ENCODE measurements at regions not wholly inside any gene's neighbourhood (a gene's known extent, or its start where the extent isn't known, plus 50 kb on each side); places are given as distances from the start of the nearest gene placed in this dataset.

DNA sequence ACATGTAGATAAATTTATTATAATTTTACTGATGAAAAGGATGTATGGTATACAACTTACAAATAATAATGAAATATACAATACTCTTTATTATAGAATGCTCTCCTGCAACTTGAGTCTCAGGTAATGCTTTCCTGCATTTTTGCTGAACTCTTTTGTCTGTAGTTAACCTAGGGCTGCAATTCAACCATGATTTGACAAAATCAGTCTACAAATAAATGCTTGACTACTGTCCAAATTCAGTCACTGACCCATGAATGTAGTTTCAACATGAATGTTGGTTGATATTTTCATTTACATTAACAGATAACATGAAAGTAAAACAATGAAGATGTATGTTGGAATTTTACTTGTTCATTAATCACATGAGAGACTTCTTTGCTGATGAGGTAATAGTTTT lies 320.9 kb downstream of the ZSWIM6 start:
- DNase-seq (ENCODE audit: low read depth): no peak

DNA sequence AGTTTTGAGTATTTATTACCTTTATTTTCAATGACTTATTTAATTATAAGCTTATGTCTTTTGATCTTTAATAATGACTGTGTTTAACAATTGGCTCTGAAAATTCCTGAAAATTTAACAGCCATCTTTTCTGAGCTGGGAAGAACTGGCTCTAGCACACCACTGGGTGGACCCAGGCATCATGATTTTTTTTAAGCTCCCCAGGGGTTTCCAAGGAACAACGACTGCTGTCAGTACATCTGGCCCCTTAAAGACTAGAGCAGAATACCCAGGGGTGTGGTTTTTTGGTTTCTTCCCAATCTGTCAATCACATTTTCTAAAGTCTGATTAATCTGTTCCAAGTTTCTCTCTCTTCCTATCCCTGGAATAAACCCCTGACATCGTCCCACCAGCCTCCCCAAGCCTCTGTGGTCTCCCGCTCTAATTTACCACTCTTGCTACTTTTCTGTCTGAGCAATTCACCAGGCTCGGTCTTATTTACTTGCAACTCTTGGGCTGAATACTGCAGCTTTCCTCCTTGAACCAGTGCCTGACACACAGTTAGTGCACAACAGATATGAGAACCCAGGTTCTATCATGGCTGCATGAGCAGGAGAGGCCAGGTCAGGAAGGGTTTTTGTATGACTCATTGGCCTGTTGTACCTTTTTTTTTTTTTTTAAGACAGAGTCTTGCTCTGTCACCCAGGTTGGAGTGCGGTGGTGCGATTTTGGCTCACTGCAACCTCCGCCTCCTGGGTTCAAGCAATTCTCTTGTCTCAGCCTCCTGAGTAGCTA lies 321.9 kb downstream of the ZSWIM6 start:
- DNase-seq (ENCODE audit: low read depth): no peak

DNA sequence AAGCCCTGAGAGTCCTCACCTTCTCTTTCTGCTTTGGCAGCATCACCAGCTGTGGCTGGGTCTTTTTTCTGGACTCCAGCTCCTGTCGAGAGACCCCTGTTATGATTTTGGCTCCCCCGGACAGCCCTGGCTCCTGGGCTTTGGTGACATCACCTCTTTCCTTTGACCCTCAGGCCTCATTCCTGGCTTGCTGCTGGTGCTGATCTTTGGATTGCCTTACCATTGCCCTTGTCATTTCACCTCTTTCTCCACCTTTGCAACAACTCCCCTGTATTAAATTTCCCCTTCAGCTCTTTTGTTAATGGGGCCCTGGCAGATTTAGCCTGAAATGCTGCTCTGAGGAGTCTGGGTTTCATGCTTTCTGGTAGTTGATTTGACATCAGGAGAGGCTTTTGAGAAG lies 322.8 kb downstream of the ZSWIM6 start:
- DNase-seq (ENCODE audit: low read depth): no peak

DNA sequence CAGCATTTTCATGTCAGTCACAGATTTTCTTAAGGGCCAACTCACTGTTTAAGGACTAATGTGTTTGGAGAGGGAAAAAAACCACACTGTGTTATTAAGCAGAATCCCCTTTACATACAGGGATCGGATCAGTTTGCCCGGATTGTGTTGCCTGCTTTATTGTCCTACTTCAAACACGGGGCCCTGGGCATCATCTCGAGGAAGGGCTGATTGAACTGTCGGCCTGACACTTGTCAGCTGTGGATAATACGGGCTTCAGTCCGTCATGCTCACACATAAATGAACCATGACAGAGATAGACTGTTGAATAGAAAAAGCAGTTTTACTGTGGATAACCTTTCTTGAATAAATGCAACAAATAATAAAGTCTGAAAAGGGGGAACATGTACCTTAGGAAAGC lies 325.0 kb downstream of the ZSWIM6 start:
- no peak for DNase-seq (ENCODE audit: low read depth)

DNA sequence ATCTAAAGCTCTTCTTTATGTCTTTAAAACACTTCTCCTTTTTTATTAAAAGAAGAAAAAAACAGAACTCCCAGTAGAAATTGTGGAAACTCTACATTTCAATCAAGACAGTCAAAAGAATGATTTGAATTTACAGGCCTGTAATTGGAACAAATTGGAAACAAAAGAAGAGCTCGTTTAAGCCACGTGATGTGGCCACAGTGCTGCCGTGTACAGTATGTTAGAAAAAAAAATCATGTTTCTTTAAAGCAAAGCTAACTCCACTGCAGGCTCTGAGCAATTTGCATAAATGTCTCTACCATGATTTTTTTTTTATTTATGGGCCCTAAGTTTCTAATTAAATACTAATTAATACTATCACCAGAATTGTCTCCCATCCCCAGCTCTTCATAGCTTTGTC lies 325.6 kb downstream of the ZSWIM6 start:
- DNase-seq (ENCODE audit: low read depth): no peak

DNA sequence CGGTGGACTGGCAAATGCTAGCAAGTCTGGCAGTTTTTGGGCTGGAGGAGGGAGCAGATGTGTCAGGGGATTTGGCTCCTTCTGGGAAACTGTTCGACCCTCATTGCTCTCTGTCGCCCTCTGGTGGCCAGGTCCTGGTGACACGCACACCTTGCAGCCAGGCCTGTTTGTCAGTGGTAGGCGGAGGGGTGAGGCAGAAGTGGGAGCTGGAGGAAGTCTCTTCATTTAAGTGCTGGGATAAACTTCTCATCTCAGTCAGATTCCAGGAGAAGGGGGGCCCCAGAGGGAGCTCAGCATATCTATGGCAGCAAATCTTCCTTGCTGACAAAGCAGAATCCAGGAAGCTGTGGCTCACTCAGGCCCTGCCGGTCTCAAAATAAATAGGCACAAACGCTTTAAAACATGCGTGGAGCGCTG lies 326.5 kb downstream of the ZSWIM6 start:
- DNase-seq (ENCODE audit: low read depth): peak; percentile 84

DNA sequence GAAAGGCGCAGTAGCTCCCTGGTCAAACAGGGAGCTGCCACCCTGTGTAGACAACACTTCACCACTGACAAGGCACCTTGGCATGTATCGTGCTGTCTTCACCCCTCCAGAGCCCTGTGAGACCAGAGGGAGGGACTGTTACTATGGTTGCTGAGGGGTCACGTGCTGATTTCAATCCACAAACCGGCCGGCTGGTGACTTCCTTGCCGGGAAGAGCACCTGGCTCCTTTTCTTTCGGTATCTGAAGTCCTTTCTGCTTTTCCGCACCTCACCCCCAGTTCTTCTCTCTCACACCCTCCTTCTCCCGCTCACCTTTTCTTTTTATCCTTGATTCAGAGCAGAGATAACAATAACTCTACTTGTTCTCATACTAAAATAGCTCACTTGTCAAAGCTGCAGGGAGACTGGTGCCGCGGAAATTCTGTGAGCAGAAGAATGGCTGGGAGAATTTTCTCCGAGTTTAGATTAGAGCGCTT lies 327.2 kb downstream of the ZSWIM6 start:
- DNase-seq (ENCODE audit: low read depth): peak; percentile 15

DNA sequence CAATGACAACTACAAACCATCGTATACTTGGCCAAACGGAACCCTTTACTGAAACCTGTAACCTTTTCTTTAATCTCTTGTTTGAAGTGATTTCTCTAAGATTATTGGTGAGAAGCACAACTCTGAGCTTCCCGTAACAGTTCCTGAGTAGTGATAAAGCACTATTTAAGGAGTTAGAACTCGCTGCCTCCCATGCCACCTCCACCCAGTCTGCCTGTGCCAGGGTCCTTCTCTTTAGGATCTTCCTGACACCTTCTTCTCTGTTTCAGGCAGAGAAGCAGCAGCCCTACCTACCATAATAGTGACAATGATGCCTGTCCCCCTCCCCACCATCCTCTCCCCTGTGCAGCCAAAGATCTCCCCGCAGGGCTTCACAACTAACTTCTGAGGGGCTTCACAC lies 330.6 kb downstream of the ZSWIM6 start:
- DNase-seq (ENCODE audit: low read depth): no peak

DNA sequence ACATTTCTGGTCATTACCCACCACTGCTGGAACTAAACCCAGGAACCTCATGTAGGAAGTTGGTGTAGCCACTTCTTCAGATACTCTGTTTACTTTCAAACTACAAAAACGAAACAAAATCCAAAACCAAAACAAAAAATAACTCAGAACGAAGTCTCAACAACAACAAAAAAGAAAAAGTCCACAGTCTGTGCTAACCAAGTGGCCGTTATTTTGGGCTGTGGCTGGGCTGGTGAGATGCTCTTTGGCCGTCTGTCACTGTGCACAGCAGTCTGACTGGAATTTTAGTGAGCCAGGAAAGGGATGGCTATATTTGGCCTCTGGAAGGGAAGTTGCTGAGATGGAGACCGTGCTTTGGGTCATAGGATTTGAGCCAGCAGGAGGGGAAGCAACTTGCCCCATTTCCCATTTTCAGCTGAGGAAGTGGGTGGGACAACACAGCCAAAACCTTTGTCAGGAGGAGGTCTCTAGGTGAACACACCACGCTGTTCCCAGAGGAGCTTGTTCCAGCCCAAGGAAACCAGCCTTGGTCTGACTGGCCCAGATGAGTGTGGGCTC lies 334.1 kb downstream of the ZSWIM6 start:
- DNase-seq (ENCODE audit: low read depth): no peak

DNA sequence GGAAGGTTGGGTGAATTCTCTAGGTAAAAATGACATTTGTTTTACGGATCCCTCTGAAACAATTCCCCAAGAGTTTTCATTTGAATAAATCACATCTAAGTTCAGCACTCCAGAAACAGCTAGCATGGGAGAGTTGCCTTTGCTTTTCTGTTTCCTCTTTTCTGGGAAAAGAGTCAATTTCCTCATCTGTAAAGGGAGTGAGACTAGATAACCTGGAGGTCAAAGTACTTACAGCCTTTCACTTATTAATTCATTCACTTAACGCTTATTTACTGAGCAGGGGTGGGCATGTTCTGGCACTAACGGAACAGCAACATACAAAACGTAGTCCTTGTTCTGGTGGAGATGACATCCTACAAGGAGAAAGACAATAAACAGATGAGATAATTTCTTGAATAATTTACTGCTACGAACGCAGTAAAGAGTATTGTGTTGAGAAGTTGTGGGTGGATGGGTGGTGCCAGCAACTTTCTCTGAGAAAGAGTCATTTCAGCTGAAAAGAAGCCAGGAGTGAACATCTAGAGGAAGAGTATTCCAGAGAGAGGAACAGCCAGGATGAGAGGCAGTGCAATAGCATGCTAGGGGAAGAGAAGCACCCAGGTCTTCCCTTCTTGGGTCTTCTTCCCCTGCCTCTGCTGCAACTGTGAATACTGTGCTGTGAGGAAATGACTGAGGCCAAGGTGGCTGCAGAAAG lies 335.6 kb downstream of the ZSWIM6 start:
- DNase-seq (ENCODE audit: low read depth): no peak

DNA sequence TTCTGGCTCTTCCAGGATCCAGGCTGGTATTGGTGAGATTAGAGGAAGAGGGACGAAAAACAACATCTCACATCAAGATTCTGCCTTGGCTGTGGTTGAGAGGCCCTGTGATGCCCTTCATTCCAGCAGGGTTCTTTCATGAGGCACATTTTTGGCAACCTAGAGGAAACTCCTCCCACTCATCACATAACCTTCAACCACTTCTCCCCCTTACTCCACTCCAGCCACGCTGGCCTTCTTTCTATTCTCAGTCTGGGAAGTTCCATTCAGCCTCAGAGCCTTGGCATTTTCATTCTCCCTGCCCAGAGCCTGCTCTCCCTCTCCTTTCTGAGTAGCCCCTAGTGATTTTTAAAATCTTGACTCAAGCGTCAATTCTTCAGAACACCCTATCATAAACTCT lies 337.5 kb downstream of the ZSWIM6 start:
- no peak for DNase-seq (ENCODE audit: low read depth)

DNA sequence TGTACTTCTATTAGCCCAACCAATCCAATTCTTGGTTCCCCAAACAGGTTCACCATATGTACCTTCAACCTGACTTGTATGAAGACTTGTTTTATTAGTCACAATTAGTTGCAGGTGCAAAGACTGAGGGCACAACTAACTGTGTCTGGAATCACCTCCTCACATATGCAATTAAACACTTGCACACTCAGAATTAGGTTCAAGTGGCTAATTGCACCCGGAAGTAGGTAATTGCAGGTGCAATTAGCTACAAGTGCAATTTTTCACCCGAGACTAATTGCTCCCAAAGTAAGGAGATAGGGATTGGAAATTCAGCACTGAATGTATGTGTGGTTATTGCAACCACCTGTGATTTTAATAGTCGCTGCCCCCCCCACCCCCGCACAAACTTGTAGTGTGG lies 338.9 kb downstream of the ZSWIM6 start:
- DNase-seq (ENCODE audit: low read depth): no peak

DNA sequence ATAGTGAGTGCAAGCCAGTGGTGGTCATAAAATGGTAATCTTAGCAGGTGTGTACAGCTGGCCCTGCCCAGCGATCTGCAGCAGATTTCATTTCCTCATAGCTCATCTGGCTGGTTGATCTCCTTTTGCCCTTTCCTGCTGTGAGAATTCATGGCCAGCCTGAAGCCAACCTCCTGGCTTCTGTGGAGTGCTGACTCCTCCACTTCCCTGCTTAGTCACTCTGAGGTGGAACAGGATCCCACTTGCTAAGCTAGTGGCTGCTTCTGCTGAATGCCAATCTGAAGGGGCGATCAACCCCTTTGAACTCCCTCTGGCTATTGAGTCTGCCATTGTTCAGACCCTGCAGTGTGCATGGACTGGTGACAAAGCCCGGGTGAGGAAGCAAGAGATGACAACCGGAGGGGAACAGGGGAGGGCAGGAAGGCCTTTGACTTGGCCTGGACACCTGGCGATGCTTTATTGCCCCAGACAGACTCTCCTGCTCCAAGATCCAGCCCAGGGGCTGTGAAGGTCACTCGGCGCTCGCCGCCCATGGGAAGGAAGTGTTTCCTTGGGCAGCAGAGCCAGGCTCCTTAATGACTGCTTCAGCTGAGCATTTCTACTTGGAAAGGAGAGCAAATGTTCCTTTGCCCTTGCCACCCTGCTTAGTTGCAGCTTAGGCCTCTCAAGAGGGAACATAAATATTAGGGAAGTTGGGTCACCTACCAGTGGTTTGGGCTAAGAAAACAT lies 341.1 kb downstream of the ZSWIM6 start:
- DNase-seq (ENCODE audit: low read depth): peak; percentile 50

DNA sequence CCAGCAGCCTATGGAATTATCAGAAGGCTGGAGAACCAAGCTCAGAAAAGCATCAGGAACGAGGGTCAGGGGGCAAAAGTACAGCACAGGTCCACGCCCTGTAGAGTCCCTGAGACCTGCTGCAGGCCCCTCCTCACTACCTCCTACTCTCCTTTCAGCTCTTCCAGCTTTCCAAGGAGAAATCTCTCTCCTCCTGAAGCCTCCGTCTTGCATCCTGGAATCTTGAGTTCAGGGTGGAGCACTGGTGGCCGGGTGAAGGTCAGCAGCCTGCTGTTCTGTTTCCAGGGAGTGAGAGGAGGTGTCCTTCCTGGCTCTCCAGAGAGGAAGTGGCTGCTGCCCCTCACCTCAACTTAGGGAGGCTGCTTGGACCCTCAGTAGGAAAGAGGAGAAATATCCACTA lies 342.3 kb downstream of the ZSWIM6 start:
- no peak for DNase-seq (ENCODE audit: low read depth)

DNA sequence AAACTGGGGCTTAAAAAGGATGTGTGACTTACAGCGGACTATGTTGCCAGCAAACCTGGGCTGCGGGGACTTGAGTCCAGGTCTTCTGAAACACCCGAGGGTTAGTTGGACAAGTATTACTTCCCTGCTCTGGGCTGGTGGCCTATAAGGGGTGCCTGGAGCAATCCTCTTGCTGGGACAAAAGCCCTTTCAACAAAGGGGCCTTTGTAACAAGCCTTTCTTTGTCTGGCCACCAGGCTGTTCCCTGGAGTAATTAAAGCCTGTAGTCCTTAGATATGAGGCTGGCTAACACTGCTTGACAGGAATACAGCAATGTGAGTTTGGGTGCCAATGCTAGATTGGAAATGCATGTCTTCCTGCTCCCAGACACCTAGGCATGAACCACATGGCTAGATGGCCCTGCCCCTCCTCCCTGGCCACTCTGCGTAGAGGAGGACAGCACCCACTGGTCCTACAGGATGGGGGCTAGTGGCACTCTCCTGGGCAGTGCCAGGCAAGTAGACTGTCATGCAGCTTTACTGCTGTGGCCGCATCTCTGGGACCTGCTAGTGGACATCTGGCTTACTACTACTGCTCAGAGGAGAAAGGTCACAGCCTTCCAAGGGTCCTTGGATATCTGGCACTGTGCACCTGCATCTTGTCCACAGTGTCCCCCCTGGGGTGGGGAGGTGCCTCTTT lies 343.1 kb downstream of the ZSWIM6 start:
- DNase-seq (ENCODE audit: low read depth): no peak

DNA sequence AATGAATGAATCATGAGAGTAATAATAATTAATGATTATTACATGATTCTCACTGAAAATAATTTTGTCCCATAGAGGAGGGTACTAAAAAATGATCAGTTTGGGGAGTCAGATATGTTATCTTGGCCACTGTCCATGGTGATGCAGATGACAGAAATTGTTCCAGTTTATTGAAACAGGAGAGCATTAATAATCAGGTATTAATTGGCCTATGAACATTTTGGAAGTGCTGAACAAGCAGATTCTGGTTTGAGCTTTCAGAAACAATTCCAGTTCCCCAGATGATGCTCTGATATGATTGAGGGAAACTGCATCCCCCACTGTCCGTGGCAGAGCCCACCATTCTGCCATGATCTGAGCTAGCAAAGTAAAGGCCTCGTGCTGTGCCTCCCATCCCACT lies 345.2 kb downstream of the ZSWIM6 start:
- DNase-seq (ENCODE audit: low read depth): no peak

DNA sequence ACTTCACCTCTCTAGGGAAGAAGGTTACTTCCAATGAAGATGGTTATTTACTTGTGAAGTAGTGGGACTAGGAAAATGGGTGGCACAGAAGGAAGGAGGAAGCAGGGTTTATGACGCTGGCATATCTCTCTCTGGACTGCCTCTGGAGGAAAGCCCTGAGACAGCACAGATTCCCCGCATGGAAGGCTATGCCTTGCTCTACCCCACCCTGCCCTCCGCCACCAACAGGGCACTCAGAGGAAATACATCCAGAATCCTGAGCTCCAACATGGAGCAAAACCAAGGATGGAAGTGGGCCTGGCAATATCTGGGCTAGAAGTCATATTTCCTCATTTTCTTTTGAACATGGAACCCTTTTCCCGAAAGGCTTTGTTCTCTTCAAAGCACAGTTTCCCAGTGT lies 346.9 kb downstream of the ZSWIM6 start:
- peak; percentile 31 for DNase-seq (ENCODE audit: low read depth)

DNA sequence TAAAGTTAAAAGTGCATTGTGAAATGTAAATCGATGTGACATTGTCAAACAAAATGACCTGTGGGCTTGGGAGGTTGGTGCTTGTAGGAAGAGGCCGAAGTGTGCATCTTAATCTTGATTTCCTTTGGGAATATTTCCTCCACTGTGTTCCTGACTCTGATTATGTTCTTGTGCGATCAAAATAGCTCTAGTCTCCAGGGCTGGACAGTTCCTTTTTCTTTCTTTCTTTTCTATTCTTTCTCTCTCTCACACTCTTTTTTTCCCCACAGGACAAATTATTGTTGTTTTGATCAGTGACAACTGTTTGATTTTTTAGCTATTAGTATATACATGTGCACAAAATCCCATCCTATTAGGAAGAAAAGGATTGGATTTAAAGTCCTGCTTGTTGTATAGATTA lies 347.5 kb downstream of the ZSWIM6 start:
- no peak for DNase-seq (ENCODE audit: low read depth)

DNA sequence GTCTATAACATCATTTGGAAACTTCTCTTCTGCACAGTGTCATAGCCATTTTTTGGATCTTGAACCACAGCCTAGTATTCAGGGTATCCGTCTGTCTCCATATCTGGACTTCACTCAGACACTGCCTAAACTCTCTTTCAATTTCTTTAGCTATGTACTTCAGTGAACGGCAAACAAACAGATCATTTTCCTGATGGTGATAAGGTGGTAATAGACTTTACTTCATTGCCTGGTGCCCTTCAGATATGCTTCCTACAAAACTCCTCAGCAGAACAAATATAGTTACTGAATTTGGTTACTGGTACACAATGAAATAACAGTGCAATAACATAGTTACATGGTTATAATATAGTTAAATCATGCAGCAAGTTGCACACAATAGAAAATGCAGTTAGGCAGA lies 348.2 kb downstream of the ZSWIM6 start:
- no peak for DNase-seq (ENCODE audit: low read depth)

DNA sequence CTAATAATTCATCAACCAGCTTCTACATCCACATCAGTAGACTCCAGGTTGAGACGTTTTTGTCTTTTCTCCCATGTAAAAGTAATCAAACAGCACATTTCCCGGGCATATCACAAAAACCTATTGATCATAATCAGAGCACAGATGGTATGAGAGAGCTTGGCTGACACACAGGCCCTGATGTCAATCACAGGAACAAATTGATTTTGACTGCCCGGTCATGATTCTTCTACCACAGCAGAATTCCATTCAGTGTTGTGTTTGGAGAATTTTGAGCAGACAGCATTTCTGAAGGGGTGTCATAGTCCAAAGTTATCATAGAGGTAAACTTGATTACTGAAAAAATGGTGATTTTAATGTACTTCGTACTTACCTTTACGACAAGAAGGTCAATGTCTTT lies 351.1 kb downstream of the ZSWIM6 start:
- no peak for DNase-seq (ENCODE audit: low read depth)

DNA sequence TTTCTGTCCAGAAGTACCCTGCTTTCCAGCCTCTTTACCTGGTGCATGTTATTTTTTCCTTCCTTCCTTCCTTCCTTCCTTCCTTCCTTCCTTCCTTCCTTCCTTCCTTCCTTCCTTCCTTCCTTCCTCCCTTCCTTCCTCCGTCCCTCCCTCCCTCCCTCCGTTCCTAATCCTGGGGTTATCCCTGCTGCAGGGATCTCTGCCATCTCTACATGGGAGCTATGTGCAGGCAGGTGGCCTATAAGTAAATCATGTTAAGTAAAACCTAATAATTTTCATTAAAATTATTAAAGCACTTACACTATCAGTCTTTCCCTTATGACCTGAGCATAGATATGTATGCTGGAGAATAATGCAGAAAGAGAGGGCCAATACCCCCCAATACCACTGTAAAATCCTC lies 351.9 kb downstream of the ZSWIM6 start:
- no peak for DNase-seq (ENCODE audit: low read depth)

Data from Daoy (cell line).